Adrenal gland (tissue), 5 donors: ENCODE measurements at regions not wholly inside any gene's neighbourhood (a gene's known extent, or its start where the extent isn't known, plus 50 kb on each side); places are given as distances from the start of the nearest gene placed in this dataset.

Experiments used
- POLR2A ChIP-seq, 2 donors: fragments of 450-650 bp; IDR thresholded peaks; one replicate each; pipeline ENCODE4 v1.6.1; 2017; ENCODE audit warnings: antibody characterized with exemption in 2 of 2, mild to moderate bottlenecking in 2 of 2, moderate library complexity in 1 of 2
- TF ChIP-seq, protein P1 (sequence below), 6 experiments: fragments of 450-650 bp in 4 of 6; fragments of 200-600 bp in 2 of 6; sonication (generic) in 1 of 6; IDR thresholded peaks; 1 replicate in 5 of 6; 2 replicates in 1 of 6; pipeline versions ENCODE4 v1.5.1 to v1.8.0; 2016 to 2021; ENCODE audit warnings: antibody characterized with exemption in 6 of 6, mild to moderate bottlenecking in 2 of 6, moderate library complexity in 1 of 6
- donor health status: DM: no; HTN: no; CAD: no.

DNA sequence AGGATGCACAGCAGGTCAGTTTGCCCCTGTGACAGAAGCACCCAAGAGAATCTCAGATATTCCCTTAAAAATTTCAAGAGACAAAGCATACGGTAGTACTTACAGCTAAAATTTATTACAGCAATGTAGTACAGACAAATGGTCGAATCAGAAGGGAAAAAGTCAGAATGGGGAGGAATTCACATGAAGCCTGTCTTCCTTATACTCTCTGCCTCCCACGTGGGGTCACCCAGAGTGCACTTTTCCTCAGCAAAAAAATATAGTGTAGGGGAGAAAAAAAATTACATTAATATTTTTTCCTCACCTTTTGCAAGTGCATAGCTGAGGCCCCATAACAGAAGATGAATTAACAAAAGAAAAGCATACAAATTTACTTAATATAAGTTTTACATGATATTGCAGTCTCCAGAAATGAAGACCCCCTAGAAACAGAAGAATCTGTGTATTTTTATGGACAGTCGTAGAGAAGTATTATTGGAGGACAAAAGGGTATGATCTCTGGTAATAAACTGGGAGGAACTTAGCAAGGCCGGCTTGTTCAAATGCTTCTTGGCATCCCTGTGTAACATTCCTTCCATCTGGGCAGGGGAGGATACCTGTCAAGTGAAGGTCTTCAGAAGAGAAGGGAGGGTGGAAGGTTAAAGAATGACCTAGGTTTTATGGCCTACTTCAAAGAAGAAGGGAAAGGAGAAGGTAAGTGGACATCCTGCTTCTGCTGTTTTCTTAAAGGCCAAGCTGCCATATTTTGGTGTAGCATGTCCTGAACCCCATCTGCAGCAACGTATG is 270.6 kb upstream of the MAGI2 start:
- TF ChIP-seq, protein P1, sequence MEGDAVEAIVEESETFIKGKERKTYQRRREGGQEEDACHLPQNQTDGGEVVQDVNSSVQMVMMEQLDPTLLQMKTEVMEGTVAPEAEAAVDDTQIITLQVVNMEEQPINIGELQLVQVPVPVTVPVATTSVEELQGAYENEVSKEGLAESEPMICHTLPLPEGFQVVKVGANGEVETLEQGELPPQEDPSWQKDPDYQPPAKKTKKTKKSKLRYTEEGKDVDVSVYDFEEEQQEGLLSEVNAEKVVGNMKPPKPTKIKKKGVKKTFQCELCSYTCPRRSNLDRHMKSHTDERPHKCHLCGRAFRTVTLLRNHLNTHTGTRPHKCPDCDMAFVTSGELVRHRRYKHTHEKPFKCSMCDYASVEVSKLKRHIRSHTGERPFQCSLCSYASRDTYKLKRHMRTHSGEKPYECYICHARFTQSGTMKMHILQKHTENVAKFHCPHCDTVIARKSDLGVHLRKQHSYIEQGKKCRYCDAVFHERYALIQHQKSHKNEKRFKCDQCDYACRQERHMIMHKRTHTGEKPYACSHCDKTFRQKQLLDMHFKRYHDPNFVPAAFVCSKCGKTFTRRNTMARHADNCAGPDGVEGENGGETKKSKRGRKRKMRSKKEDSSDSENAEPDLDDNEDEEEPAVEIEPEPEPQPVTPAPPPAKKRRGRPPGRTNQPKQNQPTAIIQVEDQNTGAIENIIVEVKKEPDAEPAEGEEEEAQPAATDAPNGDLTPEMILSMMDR (IDR thresholded peaks at IDR 0.05) = no peak
- no peak for TF ChIP-seq POLR2A (IDR thresholded peaks at IDR 0.05)
